OCI-M1 (cell line): ENCODE measurements at regions not wholly inside any gene's neighbourhood (a gene's known extent, or its start where the extent isn't known, plus 50 kb on each side); places are given as distances from the start of the nearest gene placed in this dataset.

Experiments
- DNase-seq: peaks from one replicate; lab custom pipeline; 2025; lab: John Stamatoyannopoulos, UW

- DNase-seq = no peak
These were observed 91.8 kb upstream of the PREP start for GRCh38 chr6:105494688-105495087.

- DNase-seq = no peak
These were observed 90.9 kb upstream of the PREP start for GRCh38 chr6:105493736-105494135.

- DNase-seq = no peak
These were observed 90.1 kb upstream of the PREP start for GRCh38 chr6:105492706-105493673.

- peak; percentile 35 for DNase-seq
These were observed 86.3 kb upstream of the PREP start for GRCh38 chr6:105489216-105489530.

- no peak for DNase-seq
These were observed 85.8 kb upstream of the PREP start for GRCh38 chr6:105488516-105489215.

- DNase-seq = no peak
These were observed 84.3 kb upstream of the PREP start for GRCh38 chr6:105487040-105487790.

- DNase-seq = no peak
These were observed 82.6 kb upstream of the PREP start for GRCh38 chr6:105485456-105485855.

- DNase-seq = peak; percentile 87
These were observed 81.6 kb upstream of the PREP start for GRCh38 chr6:105484238-105485161.

GRCh38 chr6:105483492-105483891, 80.6 kb upstream of the PREP start:
- peak; percentile 47 for DNase-seq

- DNase-seq = peak; percentile 42
These were observed 80.0 kb upstream of the PREP start for GRCh38 chr6:105482921-105483320.

- peak; percentile 79 for DNase-seq
These were observed 79.5 kb upstream of the PREP start for GRCh38 chr6:105482227-105482844.

GRCh38 chr6:105476978-105477377, 74.1 kb upstream of the PREP start:
- no peak for DNase-seq

- no peak for DNase-seq
These were observed 71.4 kb upstream of the PREP start for GRCh38 chr6:105474234-105474633.

- no peak for DNase-seq
These were observed 67.1 kb upstream of the PREP start for GRCh38 chr6:105469946-105470345.

- no peak for DNase-seq
These were observed 66.0 kb upstream of the PREP start for GRCh38 chr6:105468850-105469249.

GRCh38 chr6:105460860-105461259, 58.0 kb upstream of the PREP start:
- no peak for DNase-seq

- no peak for DNase-seq
These were observed 57.0 kb upstream of the PREP start for GRCh38 chr6:105459864-105460263.

GRCh38 chr6:105459049-105459448, 56.2 kb upstream of the PREP start:
- DNase-seq = no peak

GRCh38 chr6:105458551-105458950, 55.7 kb upstream of the PREP start:
- DNase-seq = no peak

GRCh38 chr6:105458084-105458483, 55.2 kb upstream of the PREP start:
- no peak for DNase-seq

- DNase-seq = no peak
These were observed 51.1 kb upstream of the PREP start for GRCh38 chr6:105453968-105454367.
